ENCODE measurements at regions not wholly inside any gene's neighbourhood (a gene's known extent, or its start where the extent isn't known, plus 50 kb on each side); places are given as distances from the start of the nearest gene placed in this dataset.

DNA sequence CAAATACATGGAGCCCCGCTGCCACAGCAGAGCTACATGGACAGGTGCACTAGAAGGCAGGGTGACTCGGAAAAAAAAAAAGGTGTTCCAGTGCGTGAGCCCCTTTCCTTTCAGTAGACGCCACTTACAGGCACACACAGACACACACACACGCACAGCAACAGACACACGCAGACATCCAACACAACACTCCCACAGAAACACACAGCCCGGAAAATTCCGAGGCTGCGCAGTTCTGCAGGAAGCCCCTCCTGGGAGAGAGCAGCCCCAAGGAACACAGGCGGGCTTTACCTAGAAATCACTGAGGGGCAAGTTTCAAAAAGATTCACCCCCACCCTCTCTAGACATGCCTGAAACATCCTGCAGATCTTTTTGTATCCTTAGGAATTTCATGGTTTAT is 136.0 kb upstream of the WSB1 start:
- Histone ChIP-seq H3K9ac (ENCODE audit: low read depth in 1 of 2, low read length in 2 of 2) (no peak overlapping the region), H3K4me3 (ENCODE audit: low read depth in 1 of 3, low read length in 3 of 3) (no peak overlapping the region), H3K27me3 (ENCODE audit: control insufficient read depth in 4 of 4, insufficient read depth in 4 of 4, low read length in 3 of 4) (no peaks in the 10 kb centered on the region), H3K36me3 (ENCODE audit: control insufficient read depth in 4 of 4, insufficient read depth in 3 of 4, low read depth in 1 of 4, low read length in 3 of 4) (no peaks in the 10 kb centered on the region), H3K9me3 (ENCODE audit: control insufficient read depth in 4 of 4, low read length in 3 of 4) (peaks cover 0 to 3% (median 0%) of the 10 kb centered on the region in 4 donors), H3K27ac (ENCODE audit: low read depth in 1 of 2, low read length in 2 of 2) (no peak overlapping the region), H3K4me1 (ENCODE audit: control insufficient read depth in 4 of 4, insufficient read depth in 4 of 4, low read length in 3 of 4) (no peaks in the 10 kb centered on the region)
- WGBS = 88% methylated on average over 10 of the region's 10 CpGs
- TF ChIP-seq CTCF (IDR thresholded peaks at IDR 0.05; ENCODE audit: low read depth, low read length, missing input control) (no peak), RXRA (IDR thresholded peaks at IDR 0.05) (no peak), FOXA2 (IDR thresholded peaks at IDR 0.05) (no peak), YY1 (IDR thresholded peaks at IDR 0.05) (no peak), RAD21 (IDR thresholded peaks at IDR 0.05) (no peak), JUND (IDR thresholded peaks at IDR 0.05) (no peak), SP1 (IDR thresholded peaks at IDR 0.05) (no peak), GABPA (IDR thresholded peaks at IDR 0.05 in 1 of 2, conservative IDR thresholded peaks at IDR 0.05 in 1 of 2) (no peak), TAF1 (conservative IDR thresholded peaks at IDR 0.05) (no peak), REST (IDR thresholded peaks at IDR 0.05) (no peak), HNF4G (IDR thresholded peaks at IDR 0.05) (no peak)
- TF ChIP-seq, protein P1, sequence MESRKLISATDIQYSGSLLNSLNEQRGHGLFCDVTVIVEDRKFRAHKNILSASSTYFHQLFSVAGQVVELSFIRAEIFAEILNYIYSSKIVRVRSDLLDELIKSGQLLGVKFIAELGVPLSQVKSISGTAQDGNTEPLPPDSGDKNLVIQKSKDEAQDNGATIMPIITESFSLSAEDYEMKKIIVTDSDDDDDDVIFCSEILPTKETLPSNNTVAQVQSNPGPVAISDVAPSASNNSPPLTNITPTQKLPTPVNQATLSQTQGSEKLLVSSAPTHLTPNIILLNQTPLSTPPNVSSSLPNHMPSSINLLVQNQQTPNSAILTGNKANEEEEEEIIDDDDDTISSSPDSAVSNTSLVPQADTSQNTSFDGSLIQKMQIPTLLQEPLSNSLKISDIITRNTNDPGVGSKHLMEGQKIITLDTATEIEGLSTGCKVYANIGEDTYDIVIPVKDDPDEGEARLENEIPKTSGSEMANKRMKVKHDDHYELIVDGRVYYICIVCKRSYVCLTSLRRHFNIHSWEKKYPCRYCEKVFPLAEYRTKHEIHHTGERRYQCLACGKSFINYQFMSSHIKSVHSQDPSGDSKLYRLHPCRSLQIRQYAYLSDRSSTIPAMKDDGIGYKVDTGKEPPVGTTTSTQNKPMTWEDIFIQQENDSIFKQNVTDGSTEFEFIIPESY (IDR thresholded peaks at IDR 0.05) = no peak
- DNase-seq (ENCODE audit: low spot score) = no peak

GRCh38 chr17:27158382-27158781 is 135.5 kb upstream of the WSB1 start:
- DNase-seq (ENCODE audit: low spot score) = no peak
- no peak overlapping the region for H3K4me3 ChIP-seq (ENCODE audit: low read depth in 1 of 3, low read length in 3 of 3)
- TF ChIP-seq REST (IDR thresholded peaks at IDR 0.05) = no peak
- peaks cover 0 to 3% (median 0%) of the 10 kb centered on the region in 4 donors for H3K9me3 ChIP-seq (ENCODE audit: control insufficient read depth in 4 of 4, low read length in 3 of 4)
- H3K27me3 ChIP-seq (ENCODE audit: control insufficient read depth in 4 of 4, insufficient read depth in 4 of 4, low read length in 3 of 4) = no peaks in the 10 kb centered on the region
- no peaks in the 10 kb centered on the region for H3K36me3 ChIP-seq (ENCODE audit: control insufficient read depth in 4 of 4, insufficient read depth in 3 of 4, low read depth in 1 of 4, low read length in 3 of 4)
- no peak overlapping the region for H3K9ac ChIP-seq (ENCODE audit: low read depth in 1 of 2, low read length in 2 of 2)
- 87% methylated on average over 18 of the region's 18 CpGs for WGBS
- no peak overlapping the region for H3K27ac ChIP-seq (ENCODE audit: low read depth in 1 of 2, low read length in 2 of 2)
- H3K4me1 ChIP-seq (ENCODE audit: control insufficient read depth in 4 of 4, insufficient read depth in 4 of 4, low read length in 3 of 4) = no peaks in the 10 kb centered on the region

Data from liver (tissue), 8 donors.